ENCODE measurements at regions not wholly inside any gene's neighbourhood (a gene's known extent, or its start where the extent isn't known, plus 50 kb on each side); places are given as distances from the start of the nearest gene placed in this dataset.

DNA sequence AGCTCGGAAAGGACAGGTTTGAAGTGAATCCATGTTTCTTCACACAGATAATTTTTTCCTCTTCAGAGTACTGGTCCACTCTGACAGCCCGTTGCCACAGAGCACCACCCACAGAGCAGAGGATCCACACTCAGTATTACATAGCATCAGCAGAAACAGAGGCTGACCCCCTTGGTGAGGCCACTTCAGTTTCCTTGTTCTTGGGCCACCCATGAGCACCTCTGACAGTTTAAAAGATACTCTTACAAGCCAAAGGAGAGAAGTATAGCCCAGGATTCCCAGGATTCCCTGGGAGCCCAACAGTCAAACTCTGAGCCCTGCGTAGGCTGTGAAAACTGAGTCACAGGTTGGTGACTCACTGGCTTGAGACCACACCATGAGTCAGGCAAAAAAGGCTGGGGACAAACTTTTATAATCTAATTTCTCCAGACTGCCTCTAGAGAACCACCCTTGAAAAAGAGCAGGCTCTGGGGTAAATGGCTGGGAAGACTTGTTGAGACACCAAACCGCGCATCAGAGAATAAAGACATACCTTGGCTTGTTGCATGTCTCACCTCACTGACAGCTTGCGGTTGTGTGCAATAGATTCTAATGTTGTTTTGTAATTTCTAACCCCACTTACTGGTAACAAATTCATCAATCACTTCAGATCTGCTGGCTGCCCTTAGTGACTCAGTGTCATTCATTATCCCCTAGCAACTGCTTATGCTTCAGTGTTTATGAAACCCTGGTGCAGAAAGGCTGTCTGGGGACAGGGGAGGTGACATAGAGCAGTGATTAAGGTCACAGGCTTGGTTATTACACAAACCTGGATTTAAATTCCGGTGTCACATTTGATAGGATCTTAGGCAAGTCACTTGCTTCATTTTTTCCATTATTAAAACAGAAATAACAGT is 56.9 kb upstream of the PRSS23 start:
- Histone ChIP-seq H3K4me3 (no peak overlapping the region), H3K27me3 (ENCODE audit: low read depth) (no peaks in the 10 kb centered on the region), H3K27ac (peak overlapping the region; percentile 38), H3K36me3 (no peaks in the 10 kb centered on the region), H3K4me1 (peaks cover 29% of the 10 kb centered on the region), H3K9me3 (no peaks in the 10 kb centered on the region)
- DNase-seq (no peak), ATAC-seq (peak; percentile 65 to 78)
- intact Hi-C loops (cut with DNase I): no loop called here
- TF ChIP-seq, protein P1, sequence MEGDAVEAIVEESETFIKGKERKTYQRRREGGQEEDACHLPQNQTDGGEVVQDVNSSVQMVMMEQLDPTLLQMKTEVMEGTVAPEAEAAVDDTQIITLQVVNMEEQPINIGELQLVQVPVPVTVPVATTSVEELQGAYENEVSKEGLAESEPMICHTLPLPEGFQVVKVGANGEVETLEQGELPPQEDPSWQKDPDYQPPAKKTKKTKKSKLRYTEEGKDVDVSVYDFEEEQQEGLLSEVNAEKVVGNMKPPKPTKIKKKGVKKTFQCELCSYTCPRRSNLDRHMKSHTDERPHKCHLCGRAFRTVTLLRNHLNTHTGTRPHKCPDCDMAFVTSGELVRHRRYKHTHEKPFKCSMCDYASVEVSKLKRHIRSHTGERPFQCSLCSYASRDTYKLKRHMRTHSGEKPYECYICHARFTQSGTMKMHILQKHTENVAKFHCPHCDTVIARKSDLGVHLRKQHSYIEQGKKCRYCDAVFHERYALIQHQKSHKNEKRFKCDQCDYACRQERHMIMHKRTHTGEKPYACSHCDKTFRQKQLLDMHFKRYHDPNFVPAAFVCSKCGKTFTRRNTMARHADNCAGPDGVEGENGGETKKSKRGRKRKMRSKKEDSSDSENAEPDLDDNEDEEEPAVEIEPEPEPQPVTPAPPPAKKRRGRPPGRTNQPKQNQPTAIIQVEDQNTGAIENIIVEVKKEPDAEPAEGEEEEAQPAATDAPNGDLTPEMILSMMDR (IDR thresholded peaks at IDR 0.05): no peak

DNA sequence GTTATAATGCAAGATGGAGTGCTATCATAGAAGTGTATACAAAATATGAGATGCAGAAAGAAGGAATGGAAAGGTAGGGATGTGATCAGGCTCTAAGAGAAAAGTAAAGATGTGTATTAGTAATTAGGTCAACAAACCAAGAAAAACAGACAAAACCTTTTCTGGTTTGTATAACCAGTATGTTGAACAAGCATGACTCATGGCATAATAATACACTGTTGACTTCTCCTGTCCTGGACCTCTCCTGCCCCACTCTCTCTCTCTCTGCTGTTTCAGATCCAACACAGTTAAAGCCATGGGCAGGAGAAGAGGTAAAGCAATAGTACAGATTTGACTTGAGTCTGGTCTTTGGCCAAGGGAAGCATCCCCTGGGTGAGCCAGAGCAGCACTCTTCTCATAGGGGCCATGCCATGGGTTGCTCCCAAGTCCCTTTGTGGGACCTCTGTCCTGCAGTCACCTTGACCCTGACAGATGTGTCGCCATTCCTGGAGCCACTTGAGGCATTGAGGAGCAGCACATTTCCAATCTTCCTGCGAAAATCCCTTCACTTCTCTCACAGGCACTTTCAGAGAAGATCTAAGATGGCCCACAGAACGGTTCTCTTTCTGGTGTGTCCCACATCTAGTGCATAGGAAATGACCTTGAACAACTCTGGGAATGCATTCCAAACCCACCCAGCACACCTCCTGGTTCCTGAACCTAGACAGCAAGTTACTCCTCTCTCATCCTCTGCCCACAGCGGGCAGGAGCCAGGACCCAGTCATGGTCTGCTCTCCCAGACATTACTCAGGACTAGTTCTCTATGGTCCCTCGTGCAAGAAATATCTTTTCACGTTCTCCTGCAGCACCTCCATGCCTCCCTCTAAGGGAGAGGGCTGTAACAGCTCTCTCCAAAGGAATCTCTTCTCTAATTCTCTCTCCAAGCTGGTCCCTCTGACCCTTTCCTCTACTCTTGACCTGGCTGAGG is 58.2 kb upstream of the PRSS23 start:
- no peak overlapping the region for H3K4me3 ChIP-seq
- no peaks in the 10 kb centered on the region for H3K36me3 ChIP-seq
- TF ChIP-seq, protein P1 (IDR thresholded peaks at IDR 0.05): no peak
- H3K27ac ChIP-seq: peak overlapping the region; percentile 83
- H3K27me3 ChIP-seq (ENCODE audit: low read depth): no peaks in the 10 kb centered on the region
- H3K9me3 ChIP-seq: no peaks in the 10 kb centered on the region
- ATAC-seq: peak; percentile 25 to 35
- peaks cover 40% of the 10 kb centered on the region for H3K4me1 ChIP-seq
- DNase-seq: no peak
- intact Hi-C loops (cut with DNase I): no loop called here

DNA sequence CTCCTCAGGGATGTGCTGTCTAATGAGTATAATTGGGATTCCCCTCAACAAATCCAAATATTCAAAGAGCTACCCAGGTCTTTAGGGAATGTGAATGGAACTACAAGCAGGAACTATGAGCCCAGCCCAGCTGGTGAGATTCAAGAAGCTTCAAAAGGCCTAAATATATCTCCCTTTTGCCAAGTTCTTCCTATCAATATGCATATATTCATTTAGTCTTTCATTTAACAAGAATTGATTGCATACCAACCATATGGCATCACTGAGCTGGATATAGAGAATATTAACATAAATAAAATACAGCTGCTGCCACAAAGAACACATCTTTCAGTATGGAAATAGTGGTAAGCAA is 58.9 kb upstream of the PRSS23 start:
- peak overlapping the region; percentile 83 for H3K27ac ChIP-seq
- H3K36me3 ChIP-seq: no peaks in the 10 kb centered on the region
- TF ChIP-seq, protein P1 (IDR thresholded peaks at IDR 0.05): no peak
- intact Hi-C loops (cut with DNase I): no loop called here
- H3K4me1 ChIP-seq: peaks cover 45% of the 10 kb centered on the region
- H3K4me3 ChIP-seq: no peak overlapping the region
- no peak for DNase-seq
- ATAC-seq: no peak
- H3K9me3 ChIP-seq: no peaks in the 10 kb centered on the region
- H3K27me3 ChIP-seq (ENCODE audit: low read depth): no peaks in the 10 kb centered on the region

DNA sequence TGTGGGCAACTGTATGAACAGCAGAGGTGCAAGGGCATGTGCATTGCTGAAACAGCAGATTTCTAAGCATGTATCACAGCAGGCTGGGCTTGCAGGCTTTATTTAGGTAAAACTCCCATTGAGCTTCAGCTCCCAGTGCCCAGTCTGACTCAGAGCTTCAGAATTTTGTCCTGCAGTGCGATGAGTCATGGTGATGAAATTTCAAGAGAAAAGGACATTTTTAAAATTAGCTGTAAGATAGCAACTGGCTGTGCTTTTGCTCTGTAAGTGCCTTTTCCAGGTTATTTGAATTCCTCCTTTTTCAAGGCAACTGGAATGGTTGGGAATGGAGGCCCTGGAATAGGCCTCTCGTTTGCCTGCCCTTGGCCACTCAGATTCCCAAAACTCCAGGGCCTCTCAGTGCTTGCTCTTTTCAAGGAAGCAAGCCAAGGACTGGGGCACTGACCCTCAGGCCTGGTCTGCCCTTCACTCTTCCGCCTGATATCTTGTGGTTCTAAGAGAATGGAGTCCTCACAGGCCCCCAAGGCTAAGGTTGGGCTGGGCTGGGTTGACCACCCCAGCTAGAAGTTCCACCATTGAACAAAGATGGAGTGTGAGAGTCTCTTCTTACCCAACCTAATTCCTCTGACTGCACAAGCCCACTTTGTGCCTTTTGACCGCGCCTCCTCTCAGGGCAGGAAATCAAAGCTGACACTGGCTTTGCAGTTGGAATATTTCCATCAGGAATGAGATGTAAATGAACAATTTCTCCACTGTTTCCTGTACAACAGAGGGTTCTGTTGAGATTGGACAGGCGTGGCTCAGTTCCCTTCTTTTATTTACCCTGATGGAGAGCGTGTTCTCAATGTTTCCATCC is 59.5 kb upstream of the PRSS23 start:
- ATAC-seq (peak; percentile 73 to 84), DNase-seq (no peak)
- H3K4me1 ChIP-seq: peaks cover 45% of the 10 kb centered on the region

More for the DNA sequence above, 59.5 kb upstream of the PRSS23 start:
- no peaks in the 10 kb centered on the region for H3K9me3 ChIP-seq
- no peak overlapping the region for H3K4me3 ChIP-seq
- intact Hi-C loops (cut with DNase I): no loop called here
- H3K27ac ChIP-seq: peak overlapping the region; percentile 83
- H3K27me3 ChIP-seq (ENCODE audit: low read depth): no peaks in the 10 kb centered on the region
- no peaks in the 10 kb centered on the region for H3K36me3 ChIP-seq
- TF ChIP-seq, protein P1 (IDR thresholded peaks at IDR 0.05): no peak

All from lower lobe of right lung (tissue), 2 donors.